ENCODE measurements at regions not wholly inside any gene's neighbourhood (a gene's known extent, or its start where the extent isn't known, plus 50 kb on each side); places are given as distances from the start of the nearest gene placed in this dataset.

GRCh38 chr7:82629583-82629982 lies 186.0 kb upstream of the CACNA2D1 start:
- TF ChIP-seq CTCF (IDR thresholded peaks at IDR 0.05) (no peak), POLR2AphosphoS5 (IDR thresholded peaks at IDR 0.05) (no peak), POLR2A (IDR thresholded peaks at IDR 0.05) (no peak), EP300 (IDR thresholded peaks at IDR 0.05) (no peak)
